NAMALWA (cell line): ENCODE measurements at regions not wholly inside any gene's neighbourhood (a gene's known extent, or its start where the extent isn't known, plus 50 kb on each side); places are given as distances from the start of the nearest gene placed in this dataset.
A peak's percentile ranks its signal among the peaks of the same experiment; 100 is the strongest.
"Not testable (repeated sequence)": the region's sequence is repeated elsewhere in the genome, so short reads cannot be mapped to it uniquely, and the experiment has no call there.

Experiments
- DNase-seq: peaks from one replicate; pipeline ENCODE4 v3.0.0-alpha.2; 2015; ENCODE audit warnings: low spot score

DNA sequence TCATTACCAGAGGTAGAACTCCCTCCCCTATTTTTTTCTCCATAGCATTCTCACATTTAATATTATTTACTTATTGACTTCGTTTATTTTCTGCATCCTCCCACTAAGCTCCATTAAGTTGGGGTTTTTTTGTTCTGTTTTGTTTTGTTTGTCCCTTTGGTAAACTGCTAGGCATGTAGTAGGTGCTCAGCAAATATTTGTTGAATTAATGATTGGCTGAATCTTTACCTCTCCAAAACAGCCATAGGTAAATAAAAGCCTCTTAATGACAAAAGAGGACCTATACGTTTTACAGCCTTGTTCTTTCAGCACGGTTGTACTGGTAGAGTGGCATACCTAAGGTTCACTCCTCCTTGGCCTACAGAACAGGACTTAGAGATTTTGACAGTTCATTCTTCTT is 52.0 kb downstream of the PRORP start:
- no peak for DNase-seq

DNA sequence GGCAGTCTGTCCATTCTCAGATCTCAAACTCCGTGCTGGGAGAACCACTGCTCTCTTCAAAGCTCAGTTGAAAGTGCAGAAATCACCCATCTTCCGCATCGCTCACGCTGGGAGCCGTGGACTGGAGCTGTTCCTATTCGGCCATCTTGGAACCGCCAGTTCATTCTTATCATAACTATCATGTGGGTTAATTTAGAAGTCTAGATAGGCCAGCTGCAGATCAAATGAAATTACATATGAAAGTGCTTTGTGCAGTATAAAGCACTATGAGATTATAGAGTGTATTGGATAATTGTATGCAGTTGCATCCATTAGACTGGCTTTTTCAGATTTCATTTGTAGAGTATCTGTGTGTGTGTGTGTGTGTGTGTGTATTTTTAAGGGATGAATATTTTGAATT is 57.8 kb downstream of the PRORP start:
- DNase-seq: no peak

- DNase-seq: peak; percentile 8
Observed at GRCh38 chr14:35184891-35185290, 62.5 kb downstream of the PRORP start.

DNA sequence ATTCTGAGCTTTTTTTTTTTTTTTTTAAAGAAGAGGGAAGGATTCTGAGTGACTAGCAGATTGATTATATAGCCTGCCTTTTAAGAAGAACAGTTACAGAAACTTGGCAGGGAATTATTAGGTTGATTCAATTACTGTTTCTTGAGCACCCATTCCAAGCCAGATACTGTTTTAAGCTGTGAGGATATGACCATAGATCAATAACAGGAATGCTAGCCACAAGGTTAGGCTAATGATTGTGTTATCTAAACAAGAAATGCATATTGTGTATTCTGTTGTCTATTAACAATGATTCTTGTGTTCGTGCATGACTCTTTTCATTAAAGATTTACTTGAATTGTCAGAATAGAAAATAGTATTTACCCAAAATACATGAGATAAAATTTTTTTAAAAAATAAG is 67.1 kb downstream of the PRORP start:
- no peak for DNase-seq

DNA sequence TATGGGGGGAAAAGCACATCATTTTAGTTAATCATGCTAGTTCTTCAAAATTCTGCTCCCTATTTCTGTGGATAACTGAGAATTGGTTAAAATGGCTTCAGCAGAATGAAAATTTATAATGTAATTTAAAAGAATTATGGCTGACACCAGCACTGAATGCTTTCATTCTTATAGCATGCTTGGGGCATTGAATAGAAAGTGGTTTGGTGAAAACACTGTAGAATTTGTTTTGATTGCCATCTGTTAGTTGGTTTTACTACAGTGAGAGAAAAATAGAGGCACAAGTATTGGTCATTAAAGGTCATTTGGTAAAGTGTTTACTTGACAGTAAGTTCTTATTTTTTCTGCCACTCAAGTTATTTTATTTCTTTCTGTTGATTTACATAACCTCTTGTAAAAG is 70.8 kb downstream of the PRORP start:
- DNase-seq: no peak

- DNase-seq: not testable (repeated sequence)
Observed at GRCh38 chr14:35194183-35194582, 71.8 kb downstream of the PRORP start.

- no peak for DNase-seq
Observed at GRCh38 chr14:35196571-35196970, 74.2 kb downstream of the PRORP start.

DNA sequence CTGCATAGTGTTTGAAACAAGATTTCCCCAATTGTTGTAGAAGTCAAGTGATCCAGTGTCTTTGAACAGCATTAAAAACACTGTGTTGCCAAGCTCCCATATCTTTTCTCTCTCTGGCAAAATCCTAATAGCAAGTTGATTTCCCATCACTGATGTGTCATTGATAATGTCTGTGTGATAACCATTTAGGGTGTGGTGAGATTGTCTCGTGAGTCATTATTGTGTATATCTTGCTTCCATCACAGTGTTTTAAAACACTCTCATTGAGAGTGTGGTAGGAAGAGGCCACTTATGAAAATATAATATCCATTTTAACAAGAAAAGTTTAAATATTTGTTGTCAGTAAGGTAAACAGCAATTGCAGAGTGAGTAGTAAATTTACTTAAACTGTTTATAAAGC is 74.7 kb downstream of the PRORP start:
- DNase-seq: no peak

DNA sequence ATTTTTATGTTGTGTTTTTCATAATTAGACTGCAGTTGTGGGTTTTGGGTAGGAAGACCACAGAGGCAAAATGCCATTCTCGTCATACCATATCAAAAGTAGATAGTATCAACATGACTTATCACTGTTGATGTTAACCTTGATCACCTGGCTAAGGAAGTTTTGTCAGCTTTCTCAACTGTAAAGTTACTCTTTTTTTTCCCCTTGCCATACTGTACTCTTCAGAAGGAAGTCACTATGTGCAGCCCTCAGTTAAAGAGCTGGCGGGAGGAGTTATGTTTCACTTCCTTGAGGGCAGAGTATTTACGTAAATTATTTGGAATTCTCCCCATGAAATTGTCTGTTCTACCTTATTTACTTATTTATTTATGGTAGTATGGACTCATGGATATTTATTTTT is 78.7 kb downstream of the PRORP start:
- DNase-seq: no peak

DNA sequence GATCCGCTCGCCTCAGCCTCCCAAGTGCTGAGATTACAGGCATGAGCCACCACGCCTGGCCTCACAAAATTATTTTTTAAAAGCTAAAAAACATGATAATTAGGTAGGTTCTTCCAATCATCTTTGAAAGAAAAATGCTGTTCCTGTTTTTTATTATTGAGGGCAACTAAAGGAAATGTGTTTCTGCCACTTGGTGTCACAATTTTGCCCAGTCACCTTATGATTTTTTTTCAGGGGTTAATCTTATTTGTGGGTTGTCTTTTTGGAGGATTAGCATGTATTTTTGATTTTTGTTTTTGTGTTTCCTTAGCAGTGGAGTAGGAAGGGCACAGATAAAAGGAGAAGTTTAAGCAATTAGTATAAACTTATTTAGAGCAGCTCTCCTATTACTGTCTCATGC is 79.8 kb downstream of the PRORP start:
- no peak for DNase-seq

- DNase-seq: no peak
Observed at GRCh38 chr14:35205737-35206136, 83.4 kb downstream of the PRORP start.

- no peak for DNase-seq
Observed at GRCh38 chr14:35211067-35211466, 81.1 kb upstream of the PSMA6 start.

- DNase-seq: no peak
Observed at GRCh38 chr14:35212471-35213142, 79.6 kb upstream of the PSMA6 start.

DNA sequence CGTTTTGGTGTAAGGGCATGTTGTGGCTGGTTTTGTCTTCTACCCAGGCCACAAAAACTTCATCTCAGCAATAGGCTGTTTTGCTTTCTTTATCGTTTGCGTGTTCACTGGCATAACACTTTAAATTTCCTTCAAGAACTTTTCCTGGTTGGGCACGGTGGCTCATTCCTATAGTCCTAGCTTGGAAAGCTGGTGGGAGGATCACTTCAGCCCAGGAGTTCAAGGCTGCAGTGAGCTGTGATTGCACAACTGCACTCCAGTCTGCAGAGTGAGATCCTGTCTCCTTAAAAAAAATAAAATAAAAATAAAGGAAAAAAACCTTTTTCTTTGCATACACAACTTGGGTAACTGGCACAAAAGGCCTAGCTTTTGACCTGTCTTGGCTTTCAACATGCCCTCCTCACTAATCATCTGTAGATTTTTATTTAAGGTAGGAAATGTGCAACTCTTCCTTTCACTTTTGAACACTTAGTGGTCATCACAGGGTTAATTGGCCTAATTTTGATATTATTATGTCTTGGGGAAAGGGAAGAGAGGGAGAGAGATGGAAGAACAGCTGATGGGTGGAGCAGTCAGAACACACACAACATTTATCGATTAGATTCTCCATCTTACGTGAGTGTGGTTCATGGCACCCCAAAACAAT is 78.9 kb upstream of the PSMA6 start:
- no peak for DNase-seq

DNA sequence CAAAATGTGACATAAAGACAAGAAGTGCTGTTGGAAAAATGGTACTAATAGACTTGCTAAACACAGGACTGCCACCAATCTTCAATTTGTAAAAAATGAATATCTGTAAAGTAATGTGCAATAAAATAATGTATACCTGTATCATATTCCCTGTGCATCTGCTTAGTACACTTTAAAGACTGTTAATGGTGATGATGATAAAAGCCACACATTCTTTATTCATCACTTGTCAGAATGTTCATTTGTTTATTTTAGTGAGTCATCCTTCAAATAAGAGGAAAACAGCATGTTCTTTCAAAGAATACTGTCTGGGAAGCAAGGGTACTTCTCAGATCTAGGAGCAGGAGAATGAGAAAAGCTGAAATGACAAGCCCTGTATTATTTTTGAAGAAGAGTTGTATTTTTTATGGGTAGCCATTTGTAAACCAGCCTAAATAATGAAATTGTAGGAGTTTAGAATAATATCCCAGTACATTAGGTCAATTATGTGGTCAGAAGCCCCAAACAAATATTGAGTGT is 78.3 kb upstream of the PSMA6 start:
- no peak for DNase-seq

- DNase-seq: not testable (repeated sequence)
Observed at GRCh38 chr14:35214402-35214801, 77.8 kb upstream of the PSMA6 start.

DNA sequence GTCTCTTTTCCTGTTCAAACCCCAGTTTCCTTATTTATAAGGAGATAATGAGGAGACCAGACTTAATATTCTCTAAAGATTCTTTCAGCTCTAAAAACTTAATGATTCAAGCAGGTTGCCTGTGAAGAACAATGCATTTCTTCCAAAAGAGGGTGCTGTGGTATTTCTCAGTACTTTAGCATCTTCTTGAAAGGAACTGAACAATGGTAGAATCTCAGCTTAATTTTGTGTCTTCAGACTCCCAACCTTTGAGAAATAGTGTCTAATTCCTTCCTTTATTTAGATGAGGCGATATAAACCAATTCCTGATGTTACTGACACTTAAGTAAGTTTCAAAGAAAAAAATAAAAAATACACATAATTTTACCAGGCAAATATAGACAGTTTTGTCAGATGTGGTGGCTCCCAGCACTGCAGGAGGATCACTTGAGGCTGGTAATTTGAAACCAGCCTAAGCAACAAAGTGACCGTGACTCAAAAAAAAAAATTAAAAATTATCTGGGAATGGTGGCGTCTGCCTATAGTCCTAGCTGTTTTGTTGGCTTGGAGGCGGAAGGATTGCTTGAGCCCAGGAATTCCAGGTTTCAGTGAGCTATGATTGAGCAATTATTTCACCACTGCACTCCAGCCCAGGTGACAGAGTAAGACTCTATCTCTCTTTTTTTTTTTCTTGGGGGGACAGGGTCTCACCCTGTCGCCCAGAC is 76.9 kb upstream of the PSMA6 start:
- DNase-seq: peak; percentile 29

GRCh38 chr14:35218176-35218575 is 74.0 kb upstream of the PSMA6 start:
- DNase-seq: not testable (repeated sequence)

- DNase-seq: no peak
Observed at GRCh38 chr14:35218963-35219362, 73.2 kb upstream of the PSMA6 start.

- DNase-seq: no peak
Observed at GRCh38 chr14:35220027-35220676, 72.0 kb upstream of the PSMA6 start.

- DNase-seq: no peak
Observed at GRCh38 chr14:35220920-35221319, 71.3 kb upstream of the PSMA6 start.

DNA sequence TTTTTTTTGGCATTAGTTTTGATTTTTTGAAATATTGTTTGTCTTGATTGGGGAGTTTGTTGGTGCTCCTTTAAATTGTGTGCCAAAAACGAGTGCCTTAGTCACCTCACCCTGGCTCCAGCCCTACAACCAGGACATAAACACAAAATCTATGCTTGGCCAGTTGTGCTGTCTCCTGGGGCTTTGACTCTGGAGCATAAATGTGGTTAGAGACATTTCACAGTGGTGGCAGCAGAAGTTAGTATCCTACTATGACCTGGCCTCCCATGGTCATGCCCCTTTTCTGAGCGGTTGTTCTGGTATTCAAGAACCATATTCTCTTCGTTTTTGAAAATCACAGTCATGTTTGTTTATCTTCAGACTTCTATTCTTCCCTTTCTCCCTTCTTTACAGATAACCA is 70.7 kb upstream of the PSMA6 start:
- no peak for DNase-seq

GRCh38 chr14:35222324-35222723 is 69.9 kb upstream of the PSMA6 start:
- DNase-seq: no peak
